ENCODE measurements at regions not wholly inside any gene's neighbourhood (a gene's known extent, or its start where the extent isn't known, plus 50 kb on each side); places are given as distances from the start of the nearest gene placed in this dataset.

GRCh38 chr5:4533457-4534105, 606.5 kb upstream of the ADAMTS16 start:
- no peaks in the 10 kb centered on the region for H3K27me3 Mint-ChIP-seq (ENCODE audit: low read depth)
- TF ChIP-seq, protein P1, sequence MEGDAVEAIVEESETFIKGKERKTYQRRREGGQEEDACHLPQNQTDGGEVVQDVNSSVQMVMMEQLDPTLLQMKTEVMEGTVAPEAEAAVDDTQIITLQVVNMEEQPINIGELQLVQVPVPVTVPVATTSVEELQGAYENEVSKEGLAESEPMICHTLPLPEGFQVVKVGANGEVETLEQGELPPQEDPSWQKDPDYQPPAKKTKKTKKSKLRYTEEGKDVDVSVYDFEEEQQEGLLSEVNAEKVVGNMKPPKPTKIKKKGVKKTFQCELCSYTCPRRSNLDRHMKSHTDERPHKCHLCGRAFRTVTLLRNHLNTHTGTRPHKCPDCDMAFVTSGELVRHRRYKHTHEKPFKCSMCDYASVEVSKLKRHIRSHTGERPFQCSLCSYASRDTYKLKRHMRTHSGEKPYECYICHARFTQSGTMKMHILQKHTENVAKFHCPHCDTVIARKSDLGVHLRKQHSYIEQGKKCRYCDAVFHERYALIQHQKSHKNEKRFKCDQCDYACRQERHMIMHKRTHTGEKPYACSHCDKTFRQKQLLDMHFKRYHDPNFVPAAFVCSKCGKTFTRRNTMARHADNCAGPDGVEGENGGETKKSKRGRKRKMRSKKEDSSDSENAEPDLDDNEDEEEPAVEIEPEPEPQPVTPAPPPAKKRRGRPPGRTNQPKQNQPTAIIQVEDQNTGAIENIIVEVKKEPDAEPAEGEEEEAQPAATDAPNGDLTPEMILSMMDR (conservative IDR thresholded peaks at IDR 0.05) = no peak
- H3K4me1 Mint-ChIP-seq = no peaks in the 10 kb centered on the region

GRCh38 chr5:4537489-4537888, 602.6 kb upstream of the ADAMTS16 start:
- TF ChIP-seq, protein P1 (conservative IDR thresholded peaks at IDR 0.05) = no peak
- H3K4me1 Mint-ChIP-seq = peaks cover 3% of the 10 kb centered on the region
- H3K27me3 Mint-ChIP-seq (ENCODE audit: low read depth) = no peaks in the 10 kb centered on the region
- DNase-seq (ENCODE audit: low read depth, low spot score) = no peak
- no peak overlapping the region for H3K4me3 Mint-ChIP-seq
- H3K9me3 Mint-ChIP-seq = peaks cover 5% of the 10 kb centered on the region
- H3K27ac Mint-ChIP-seq (ENCODE audit: unreplicated experiment) = no peak overlapping the region
- H3K36me3 Mint-ChIP-seq (ENCODE audit: low read depth) = peaks cover 3% of the 10 kb centered on the region

More at GRCh38 chr5:4533457-4534105, 606.5 kb upstream of the ADAMTS16 start:
- Mint-ChIP-seq H3K4me3 (no peak overlapping the region), H3K27ac (ENCODE audit: unreplicated experiment) (no peak overlapping the region), H3K9me3 (peaks cover 5% of the 10 kb centered on the region), H3K36me3 (ENCODE audit: low read depth) (peaks cover 3% of the 10 kb centered on the region)
- DNase-seq (ENCODE audit: low read depth, low spot score) = no peak

GRCh38 chr5:4540375-4541173, 599.6 kb upstream of the ADAMTS16 start:
- peaks cover 9% of the 10 kb centered on the region for H3K4me1 Mint-ChIP-seq
- no peaks in the 10 kb centered on the region for H3K27me3 Mint-ChIP-seq (ENCODE audit: low read depth)
- H3K4me3 Mint-ChIP-seq = no peak overlapping the region
- H3K27ac Mint-ChIP-seq (ENCODE audit: unreplicated experiment) = no peak overlapping the region
- no peaks in the 10 kb centered on the region for H3K36me3 Mint-ChIP-seq (ENCODE audit: low read depth)
- TF ChIP-seq, protein P1 (conservative IDR thresholded peaks at IDR 0.05) = no peak
- peaks cover 2% of the 10 kb centered on the region for H3K9me3 Mint-ChIP-seq
- DNase-seq (ENCODE audit: low read depth, low spot score) = no peak

DNA sequence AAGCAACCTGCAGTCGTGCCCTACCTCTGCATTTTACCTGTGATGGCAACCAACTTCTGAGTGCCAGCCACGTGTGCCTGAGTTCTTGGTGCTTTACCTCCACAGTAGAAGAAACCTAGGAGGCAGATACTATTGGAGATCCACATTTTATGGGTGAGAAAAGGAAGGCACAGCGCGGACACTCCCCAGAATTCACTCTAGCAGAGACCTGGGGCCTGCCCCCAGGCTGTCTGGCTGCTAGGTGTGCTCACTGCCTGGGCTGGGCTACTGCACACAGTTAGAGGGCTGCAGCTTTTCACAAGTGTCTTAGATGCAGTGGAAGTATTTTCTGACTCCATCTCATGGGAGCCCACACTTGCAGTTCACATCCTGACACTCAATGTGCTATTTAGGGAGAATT, 598.8 kb upstream of the ADAMTS16 start:
- no peak overlapping the region for H3K4me3 Mint-ChIP-seq
- no peak for DNase-seq (ENCODE audit: low read depth, low spot score)
- peaks cover 16% of the 10 kb centered on the region for H3K4me1 Mint-ChIP-seq
- no peaks in the 10 kb centered on the region for H3K36me3 Mint-ChIP-seq (ENCODE audit: low read depth)
- no peak overlapping the region for H3K27ac Mint-ChIP-seq (ENCODE audit: unreplicated experiment)
- H3K27me3 Mint-ChIP-seq (ENCODE audit: low read depth) = no peaks in the 10 kb centered on the region
- TF ChIP-seq, protein P1 (conservative IDR thresholded peaks at IDR 0.05) = no peak
- H3K9me3 Mint-ChIP-seq = peaks cover 2% of the 10 kb centered on the region

GRCh38 chr5:4542145-4542778, 597.9 kb upstream of the ADAMTS16 start:
- no peaks in the 10 kb centered on the region for H3K36me3 Mint-ChIP-seq (ENCODE audit: low read depth)
- peaks cover 2% of the 10 kb centered on the region for H3K9me3 Mint-ChIP-seq
- TF ChIP-seq, protein P1 (conservative IDR thresholded peaks at IDR 0.05) = no peak
- H3K4me1 Mint-ChIP-seq = peaks cover 22% of the 10 kb centered on the region
- no peak for DNase-seq (ENCODE audit: low read depth, low spot score)
- no peaks in the 10 kb centered on the region for H3K27me3 Mint-ChIP-seq (ENCODE audit: low read depth)
- no peak overlapping the region for H3K4me3 Mint-ChIP-seq
- H3K27ac Mint-ChIP-seq (ENCODE audit: unreplicated experiment) = no peak overlapping the region

Measured in neural crest cell (in vitro differentiated cells).